SK-N-MC (cell line): ENCODE measurements at regions not wholly inside any gene's neighbourhood (a gene's known extent, or its start where the extent isn't known, plus 50 kb on each side); places are given as distances from the start of the nearest gene placed in this dataset.

Experiments
- EZH2 ChIP-seq: fragments of 200-600 bp; sonication (generic); IDR thresholded peaks from one replicate; pipeline ENCODE4 v1.6.1; 2017; ENCODE audit warnings: antibody characterized with exemption
- FOXP2 ChIP-seq: optimal IDR thresholded peaks from 2 replicates; pipeline ENCODE3; 2011; ENCODE audit warnings: mild to moderate bottlenecking, moderate library complexity; ENCODE audit not compliant: insufficient read depth; ENCODE audit errors: extremely low read length, control extremely low read depth
- POLR2AphosphoS5 ChIP-seq: IDR thresholded peaks from 2 replicates; pipeline ENCODE4 v1.6.1; 2012; ENCODE audit warnings: mild to moderate bottlenecking, low read depth, low read length, borderline replicate concordance

DNA sequence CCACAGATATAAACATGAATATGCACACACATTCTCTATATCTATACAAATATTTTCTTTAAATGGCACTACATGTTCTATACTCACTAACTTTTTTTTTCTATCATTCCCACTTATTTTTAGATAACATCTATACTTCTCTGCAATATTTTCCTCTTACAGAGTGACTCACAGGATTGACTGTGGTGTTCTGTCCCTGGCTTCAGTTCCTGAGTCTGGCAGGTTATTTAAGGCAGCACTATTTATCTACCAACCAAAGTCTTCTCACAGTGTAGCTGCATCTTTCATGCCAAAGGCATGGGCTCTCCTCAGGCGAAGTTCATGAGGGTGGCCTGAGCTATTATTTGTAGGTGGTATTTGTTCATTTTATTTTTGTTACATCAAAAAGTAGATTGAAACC, 409.0 kb downstream of the PRR16 start:
- no peak for TF ChIP-seq FOXP2
- no peak for TF ChIP-seq EZH2
- TF ChIP-seq POLR2AphosphoS5: no peak
